HepG2 (cell line): ENCODE measurements at regions not wholly inside any gene's neighbourhood (a gene's known extent, or its start where the extent isn't known, plus 50 kb on each side); places are given as distances from the start of the nearest gene placed in this dataset.

Experiments
- ATAC-seq: fragments of 200-7000 bp; cut with Tn5 transposase; 3 replicates; pipeline ENCODE4 v1.9.1; 2020; ENCODE audit warnings: mild to moderate bottlenecking, moderate library complexity
- BruUV-seq: library from RNA; stranded (reverse); fragments of 400-500 nt; replicated peaks from 2 replicates; lab custom pipeline; 2021; lab: Mats Ljungman, UMichigan
- CTCF ChIA-PET: fragments of 300-600 bp; formaldehyde crosslinking; extraction: SDS; loops from one replicate; lab custom pipeline; 2021; ENCODE audit warnings: low total read pairs, inconsistent platforms, low intra/inter-chr PET ratio; lab: Yijun Ruan, JAX
- POLR2A ChIA-PET: fragments of 350-600 bp; sonication (Branson Sonifier 250); formaldehyde crosslinking; loops from one replicate; lab custom pipeline; 2020; ENCODE audit warnings: antibody characterized with exemption, inconsistent platforms; lab: Yijun Ruan, JAX
- DNase-seq: peaks from one replicate; pipeline ENCODE4 v3.0.0-alpha.2; 2015; ENCODE audit warnings: low spot score
- FAIRE-seq: peaks from 3 replicates; lab custom pipeline; 2011; peaks lifted over from hg19 to GRCh38; lab: Jason Lieb, UNC
- H2AFZ ChIP-seq: one replicate; pipeline ENCODE4 v1.6.1; 2011; ENCODE audit warnings: low read length, inconsistent platforms
- H3K27ac ChIP-seq: fragments of 300-600 bp; 3 replicates; pipeline ENCODE4 v1.8.0; 2011; ENCODE audit warnings: mixed run types, mild to moderate bottlenecking, mixed read lengths, low read length, inconsistent platforms; ENCODE audit not compliant: insufficient read depth; ENCODE audit errors: extremely low read length
- H3K27me3 ChIP-seq, 2 experiments: fragments of 200-600 bp in 1 of 2; 2 replicates in 1 of 2; 3 replicates in 1 of 2; pipeline versions ENCODE4 v1.6.0 to v1.8.0; 2011; ENCODE audit warnings: low read length in 2 of 2, mild to moderate bottlenecking in 2 of 2, moderate library complexity in 2 of 2, inconsistent platforms in 1 of 2; ENCODE audit not compliant: insufficient read depth in 2 of 2, control insufficient read depth in 1 of 2
- H3K36me3 ChIP-seq, 2 experiments: fragments of 200-600 bp in 1 of 2; replicated peaks in 1 of 2; 2 replicates in 1 of 2; 3 replicates in 1 of 2; pipeline versions ENCODE4 v1.5.1 to v1.8.0; 2011; ENCODE audit warnings: low read length in 2 of 2, inconsistent platforms in 1 of 2; ENCODE audit not compliant: insufficient read depth in 2 of 2, control insufficient read depth in 1 of 2
- H3K4me1 ChIP-seq: 2 replicates; pipeline ENCODE4 v1.5.1; 2012; ENCODE audit warnings: low read length, inconsistent platforms; ENCODE audit not compliant: insufficient read depth
- H3K4me2 ChIP-seq: 2 replicates; pipeline ENCODE4 v1.6.0; 2011; ENCODE audit warnings: low read depth, low read length, inconsistent platforms
- H3K4me3 ChIP-seq, 3 experiments: fragments of 200-600 bp in 1 of 3; sonication (generic), shearing (Covaris generic) in 1 of 3; replicated peaks in 1 of 3; 2 replicates each; pipeline ENCODE4 v1.5.1; 2011 to 2016; ENCODE audit warnings: low read length in 3 of 3, inconsistent platforms in 2 of 3, low read depth in 2 of 3, mild to moderate bottlenecking in 2 of 3, control low read depth in 1 of 3, mixed read lengths in 1 of 3; ENCODE audit not compliant: insufficient read depth in 1 of 3
- H3K79me2 ChIP-seq: one replicate; pipeline ENCODE4 v1.6.1; 2011; ENCODE audit warnings: low read length, inconsistent platforms; ENCODE audit not compliant: insufficient read depth
- H3K9ac ChIP-seq: 2 replicates; pipeline ENCODE4 v1.6.0; 2011; ENCODE audit warnings: mild to moderate bottlenecking, low read depth, low read length, inconsistent platforms; ENCODE audit not compliant: insufficient read depth
- H3K9me3 ChIP-seq: 2 replicates; pipeline ENCODE4 v1.5.1; 2012; ENCODE audit warnings: mild to moderate bottlenecking, low read length
- H4K20me1 ChIP-seq: 2 replicates; pipeline ENCODE4 v1.6.0; 2011; ENCODE audit warnings: inconsistent platforms, mild to moderate bottlenecking, low read length, moderate library complexity; ENCODE audit not compliant: insufficient read depth
- GPN1 ChIP-seq: sonication (generic); formaldehyde crosslinking; IDR thresholded peaks from 2 replicates; pipeline ENCODE4 v1.5.1; 2020; ENCODE audit warnings: missing genetic modification reagents, borderline replicate concordance
- TRIM24 ChIP-seq: sonication (generic); formaldehyde crosslinking; IDR thresholded peaks from 2 replicates; pipeline ENCODE4 v1.8.0; 2022; ENCODE audit warnings: mild to moderate bottlenecking, missing genetic modification reagents
- ZBTB33 ChIP-seq: sonication (generic); formaldehyde crosslinking; IDR thresholded peaks from 2 replicates; pipeline ENCODE4 v1.4.0; 2020; ENCODE audit warnings: missing genetic modification reagents
- ZFP91 ChIP-seq: sonication (generic); formaldehyde crosslinking; IDR thresholded peaks from 2 replicates; pipeline ENCODE4 v1.9.0; 2022; ENCODE audit warnings: missing genetic modification reagents, mild to moderate bottlenecking, borderline replicate concordance
- ZNF276 ChIP-seq: sonication (generic); formaldehyde crosslinking; IDR thresholded peaks from 2 replicates; pipeline ENCODE4 v1.4.0; 2020; ENCODE audit warnings: mild to moderate bottlenecking, low read depth, missing genetic modification reagents
- WGBS: methylation state at CpG from one replicate; pipeline ENCODE4 v1.1.6; 2017; ENCODE audit warnings: low lambda C conversion rate; 5-methylcytosine and 5-hydroxymethylcytosine counted together
- in situ Hi-C: cut with HindIII; loops from 2 replicates; pipeline ENCODE4 v1.10.0; 2017; ENCODE audit warnings: low pct_unique_long_range_greater_than_20kb; ENCODE audit not compliant: extremely low pct_ligation_motif_present
- intact Hi-C: fragments of 100-400 bp; cut with micrococcal nuclease; formaldehyde crosslinking; loops from one replicate; pipeline ENCODE4 v1.10.0; 2022; ENCODE audit not compliant: unreplicated experiment

- H4K20me1 ChIP-seq = no peaks in the 10 kb centered on the region
- H3K9me3 ChIP-seq = no peaks in the 10 kb centered on the region
- no peaks in the 10 kb centered on the region for H3K27me3 ChIP-seq
- 3% methylated on average over 2 of the region's 2 CpGs for WGBS
- ChIA-PET POLR2A (no interaction called here), CTCF (no interaction called here)
- no peak overlapping the region for H3K9ac ChIP-seq
- no peak overlapping the region for H2AFZ ChIP-seq
- ATAC-seq (no peak), FAIRE-seq (no peak), DNase-seq (no peak)
- H3K27ac ChIP-seq = no peak overlapping the region
- in situ Hi-C loops = no loop called here
- no peaks in the 10 kb centered on the region for H3K4me1 ChIP-seq
- no TSS peak for BruUV-seq
- no peaks in the 10 kb centered on the region for H3K79me2 ChIP-seq
- TF ChIP-seq TRIM24 (CRISPR knock-in tag) (no peak), ZFP91 (CRISPR knock-in tag) (no peak), ZNF276 (CRISPR knock-in tag) (no peak), GPN1 (CRISPR knock-in tag) (no peak), ZBTB33 (CRISPR knock-in tag) (no peak)
- H3K4me2 ChIP-seq = no peak overlapping the region
- intact Hi-C loops = no loop called here
- H3K36me3 ChIP-seq = no peaks in the 10 kb centered on the region
- no peak overlapping the region for H3K4me3 ChIP-seq
Measured at GRCh38 chr4:79057772-79058171, 118.5 kb upstream of the PAQR3 start.
